GM23248 (cell line): ENCODE measurements at regions not wholly inside any gene's neighbourhood (a gene's known extent, or its start where the extent isn't known, plus 50 kb on each side); places are given as distances from the start of the nearest gene placed in this dataset.

Experiments
- EZH2 ChIP-seq: fragments of 200-600 bp; sonication (generic); IDR thresholded peaks from 2 replicates; pipeline ENCODE4 v1.6.1; 2018; ENCODE audit warnings: antibody characterized with exemption, mild to moderate bottlenecking; ENCODE audit not compliant: insufficient read depth, poor library complexity, severe bottlenecking
- EZH2phosphoT487 ChIP-seq: fragments of 200-600 bp; sonication (generic); IDR thresholded peaks from 2 replicates; pipeline ENCODE4 v1.6.1; 2018; ENCODE audit warnings: antibody characterized with exemption, moderate library complexity, mild to moderate bottlenecking, low read depth; ENCODE audit not compliant: insufficient read depth

DNA sequence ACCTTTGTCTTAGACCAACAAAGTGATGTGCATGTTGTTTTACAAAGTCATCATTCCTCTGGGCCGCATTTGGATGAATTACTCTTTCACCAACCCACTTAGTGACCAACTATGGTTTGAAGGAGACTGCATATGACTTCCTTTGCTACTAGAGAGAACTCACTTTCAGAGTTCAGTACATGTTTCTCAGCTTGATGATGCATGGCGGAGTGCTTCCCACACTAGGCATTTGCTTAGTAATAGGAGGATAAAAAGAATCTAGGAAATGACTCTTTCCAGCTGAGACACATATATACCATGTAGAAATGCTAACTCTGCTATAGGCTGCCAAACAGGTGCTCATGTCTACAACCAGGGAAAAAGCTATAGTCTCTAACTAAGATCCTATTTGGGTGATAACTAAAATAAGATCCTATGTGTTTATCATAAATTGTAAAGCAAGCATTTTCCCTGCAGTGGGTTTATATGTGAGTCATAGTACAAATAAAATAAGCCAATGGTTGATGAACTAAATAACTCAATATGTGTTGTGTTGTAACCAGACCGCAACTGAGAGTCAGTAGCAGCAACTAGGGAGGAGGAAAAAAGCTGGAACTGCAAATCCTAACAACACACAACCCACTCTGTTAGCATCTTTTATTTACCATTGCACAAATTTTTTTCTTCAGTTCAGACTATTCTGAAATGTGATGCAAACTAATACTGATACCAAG, 87.2 kb downstream of the TSPAN8 start:
- TF ChIP-seq EZH2: no peak
- no peak for TF ChIP-seq EZH2phosphoT487
